GM19395 (cell line): ENCODE measurements at regions not wholly inside any gene's neighbourhood (a gene's known extent, or its start where the extent isn't known, plus 50 kb on each side); places are given as distances from the start of the nearest gene placed in this dataset.

Experiments
- ATAC-seq: cut with Tn5 transposase; IDR thresholded peaks from one replicate; pipeline ENCODE4 v1.9.1; 2021; ENCODE audit warnings: mild to moderate bottlenecking, moderate library complexity; ENCODE audit not compliant: unreplicated experiment

GRCh38 chr11:92527467-92527866, 302.8 kb downstream of the FAT3 start:
- no peak for ATAC-seq

GRCh38 chr11:92528001-92528400, 303.4 kb downstream of the FAT3 start:
- no peak for ATAC-seq

GRCh38 chr11:92531065-92531739, 306.6 kb downstream of the FAT3 start:
- ATAC-seq = no peak

GRCh38 chr11:92533657-92534335, 309.2 kb downstream of the FAT3 start:
- no peak for ATAC-seq

GRCh38 chr11:92536883-92537282, 312.3 kb downstream of the FAT3 start:
- no peak for ATAC-seq

- ATAC-seq = no peak
These were observed 315.5 kb downstream of the FAT3 start for GRCh38 chr11:92540096-92540495.

- ATAC-seq = no peak
These were observed 321.4 kb downstream of the FAT3 start for GRCh38 chr11:92545906-92546471.

- ATAC-seq = no peak
These were observed 322.0 kb downstream of the FAT3 start for GRCh38 chr11:92546603-92547002.

GRCh38 chr11:92550411-92550810, 325.8 kb downstream of the FAT3 start:
- ATAC-seq = no peak

- no peak for ATAC-seq
These were observed 326.3 kb downstream of the FAT3 start for GRCh38 chr11:92550871-92551270.

- ATAC-seq = no peak
These were observed 328.3 kb downstream of the FAT3 start for GRCh38 chr11:92552942-92553341.

GRCh38 chr11:92554688-92555087, 330.1 kb downstream of the FAT3 start:
- ATAC-seq = no peak

- ATAC-seq = no peak
These were observed 331.8 kb downstream of the FAT3 start for GRCh38 chr11:92556431-92556830.

- ATAC-seq = no peak
These were observed 333.3 kb downstream of the FAT3 start for GRCh38 chr11:92557879-92558278.

- ATAC-seq = no peak
These were observed 333.7 kb downstream of the FAT3 start for GRCh38 chr11:92558323-92558722.

- ATAC-seq = no peak
These were observed 345.1 kb downstream of the FAT3 start for GRCh38 chr11:92569726-92570125.

GRCh38 chr11:92572559-92572958, 347.9 kb downstream of the FAT3 start:
- no peak for ATAC-seq

GRCh38 chr11:92576315-92576714, 351.7 kb downstream of the FAT3 start:
- no peak for ATAC-seq

- ATAC-seq = no peak
These were observed 356.3 kb downstream of the FAT3 start for GRCh38 chr11:92580908-92581307.

GRCh38 chr11:92588393-92588792, 363.8 kb downstream of the FAT3 start:
- ATAC-seq = no peak

GRCh38 chr11:92589512-92589911, 364.9 kb downstream of the FAT3 start:
- no peak for ATAC-seq

- ATAC-seq = no peak
These were observed 366.9 kb downstream of the FAT3 start for GRCh38 chr11:92591521-92591920.
